AML-193 (cell line): ENCODE measurements at regions not wholly inside any gene's neighbourhood (a gene's known extent, or its start where the extent isn't known, plus 50 kb on each side); places are given as distances from the start of the nearest gene placed in this dataset.
"Not testable (repeated sequence)": the region's sequence is repeated elsewhere in the genome, so short reads cannot be mapped to it uniquely, and the experiment has no call there.

Experiments
- DNase-seq, 2 experiments: peaks; one replicate each; lab custom pipeline; 2025; lab: John Stamatoyannopoulos, UW

DNA sequence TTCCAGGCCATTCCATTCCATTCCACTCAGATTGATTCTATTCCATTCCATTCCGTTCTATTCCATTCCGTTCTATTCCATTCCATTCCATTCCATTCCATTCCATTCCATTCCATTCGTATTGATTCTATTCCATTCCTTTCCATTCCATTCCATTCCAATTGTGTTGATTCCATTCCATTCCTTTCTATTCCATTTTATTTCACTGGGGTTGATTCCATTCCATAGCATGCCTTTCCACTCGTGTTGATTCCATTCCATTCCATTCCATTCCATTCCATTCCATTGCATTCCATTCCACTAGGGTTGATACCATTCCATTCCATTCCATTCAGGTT, 1142.3 kb downstream of the RPIA start:
- no peak for DNase-seq

DNA sequence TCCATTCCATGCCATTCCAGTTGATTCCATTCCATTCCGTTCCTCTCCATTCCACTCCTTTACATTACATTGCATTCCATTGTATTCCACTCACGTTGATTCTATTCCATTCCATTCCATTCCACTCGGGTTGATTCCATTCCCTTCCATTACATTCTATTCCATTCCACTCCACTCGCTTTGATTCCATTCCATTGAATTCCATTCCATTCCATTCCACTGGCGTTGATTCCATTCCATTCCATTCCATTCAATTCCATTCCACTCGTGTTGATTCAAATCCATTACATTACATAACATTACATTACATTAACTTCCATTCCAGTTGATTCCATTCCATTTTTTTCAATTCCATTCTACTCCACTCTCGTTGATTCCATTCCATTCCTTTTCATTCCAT, 1142.8 kb downstream of the RPIA start:
- no peak for DNase-seq

DNA sequence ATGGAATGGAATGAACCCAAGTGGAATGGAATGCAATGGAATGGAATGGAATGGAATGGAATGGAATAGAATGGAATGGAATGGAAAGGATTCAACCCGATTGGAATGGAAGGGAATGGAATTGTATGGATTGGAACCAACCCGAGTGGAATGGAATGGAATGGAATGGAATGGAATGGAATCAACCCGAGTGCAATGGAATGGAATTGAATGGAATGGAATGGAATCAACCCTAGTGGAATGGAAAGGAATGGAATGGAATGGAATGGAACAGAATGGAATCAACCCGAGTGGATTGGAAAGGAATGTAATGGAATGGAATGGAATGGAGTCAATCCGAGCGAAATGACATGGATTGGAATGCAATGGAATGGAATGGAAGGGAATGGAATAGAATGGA, 1144.9 kb downstream of the RPIA start:
- not testable (repeated sequence) for DNase-seq

- no peak for DNase-seq
Observed at GRCh38 chr2:89837962-89838625, 1146.6 kb downstream of the RPIA start.

- not testable (repeated sequence) for DNase-seq
Observed at GRCh38 chr2:89840175-89840574, 1148.7 kb downstream of the RPIA start.

DNA sequence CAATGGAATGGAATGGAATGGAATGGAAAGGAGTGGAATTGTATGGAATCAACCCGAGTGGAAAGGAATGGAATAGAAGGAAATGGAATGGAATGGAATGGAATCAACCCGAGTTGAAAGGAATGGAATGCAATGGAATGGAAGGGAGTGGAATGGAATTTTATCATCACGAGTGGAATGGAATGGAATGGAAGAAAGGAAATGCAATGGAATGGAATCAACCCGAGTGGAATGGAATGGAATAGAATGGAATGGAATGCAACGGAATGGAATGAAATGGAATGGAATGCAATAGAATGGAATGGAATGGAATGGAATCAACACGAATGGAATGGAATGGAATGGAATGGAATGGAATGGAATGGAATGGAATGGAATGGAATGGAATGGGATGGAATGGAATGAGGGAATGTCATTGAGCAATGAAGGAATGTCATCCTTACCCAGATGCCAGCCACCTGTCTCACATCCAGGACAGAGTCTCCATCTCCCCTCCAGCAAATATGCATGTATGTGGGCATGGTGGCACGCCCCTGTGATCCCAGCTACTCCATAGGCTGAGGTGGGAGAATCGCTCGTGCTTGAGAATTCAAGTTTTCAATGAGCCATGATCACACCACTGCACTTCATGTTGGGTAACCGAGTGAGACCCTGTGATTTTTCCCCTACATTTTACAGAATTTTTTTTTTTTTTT, 1149.5 kb downstream of the RPIA start:
- DNase-seq = not testable (repeated sequence)

GRCh38 chr2:89841476-89841840, 1150.0 kb downstream of the RPIA start:
- no peak for DNase-seq

DNA sequence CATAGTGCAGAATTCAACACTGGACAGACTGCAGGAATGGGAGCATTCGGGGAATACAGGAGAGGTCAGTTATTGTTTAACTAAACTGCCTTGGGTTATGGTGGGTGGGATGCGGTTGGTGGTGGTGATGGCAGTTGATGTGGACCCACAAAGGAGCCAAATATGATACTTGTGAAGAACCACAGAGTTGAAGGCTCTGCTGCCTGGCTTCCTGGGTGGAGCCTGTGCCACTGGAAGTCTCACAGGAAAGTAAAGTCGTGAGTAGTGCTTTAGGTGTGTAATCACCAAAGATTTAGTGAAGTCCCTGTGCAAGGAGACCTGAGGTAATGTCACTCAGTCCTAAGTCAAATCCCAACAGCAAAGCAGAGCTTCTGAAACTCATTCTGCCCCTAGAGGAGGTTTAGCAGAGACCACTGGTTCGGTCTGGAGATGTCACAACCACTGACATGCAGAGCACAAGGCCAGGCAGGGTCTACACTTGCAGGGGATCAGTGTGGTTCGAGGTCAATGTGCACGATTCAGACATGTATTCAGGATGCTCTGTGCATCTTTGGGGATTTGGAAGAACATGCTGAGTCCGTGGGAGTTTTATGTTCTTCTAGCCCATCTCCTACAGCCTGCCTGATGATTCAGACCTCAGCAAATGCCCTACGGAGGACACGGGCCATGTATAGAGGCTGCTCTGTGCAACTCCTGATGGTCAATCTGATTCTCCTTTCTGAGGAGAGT, 1150.9 kb downstream of the RPIA start:
- DNase-seq = no peak

GRCh38 chr2:89844221-89844943, 1152.9 kb downstream of the RPIA start:
- no peak for DNase-seq

GRCh38 chr2:89845532-89845931, 1154.1 kb downstream of the RPIA start:
- no peak for DNase-seq

GRCh38 chr2:89848114-89848513, 1156.6 kb downstream of the RPIA start:
- DNase-seq = no peak

DNA sequence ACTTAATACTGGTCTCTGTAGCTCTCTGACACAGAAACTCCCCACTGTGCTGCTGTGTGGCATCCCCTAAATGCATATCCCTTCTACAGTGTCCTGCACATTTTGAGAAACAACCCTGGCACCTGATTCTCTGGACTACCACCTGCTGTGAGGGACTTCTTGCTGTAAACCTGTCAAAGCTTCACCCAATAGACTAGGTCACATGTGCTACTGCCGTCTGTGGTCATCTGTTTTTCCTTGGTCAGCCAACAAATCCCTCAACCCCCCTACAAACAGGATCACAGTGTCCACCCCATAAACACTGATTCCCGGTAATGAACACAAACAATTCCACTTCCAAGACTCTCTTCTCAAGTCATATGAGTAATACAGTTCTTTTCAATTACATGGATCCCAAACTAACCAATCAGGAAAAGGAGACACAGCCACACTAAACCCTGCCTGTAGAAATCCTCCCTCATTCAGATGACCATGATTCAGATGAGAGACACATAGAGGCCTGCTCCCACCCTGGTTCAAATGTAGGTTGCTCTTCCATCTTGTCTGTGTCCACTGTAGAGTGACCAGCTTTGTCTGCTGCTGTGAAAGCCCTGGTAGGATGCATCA, 1157.4 kb downstream of the RPIA start:
- no peak for DNase-seq

GRCh38 chr2:89849731-89850130, 1158.3 kb downstream of the RPIA start:
- DNase-seq = no peak

- DNase-seq = no peak
Observed at GRCh38 chr2:89850481-89850880, 1159.0 kb downstream of the RPIA start.

DNA sequence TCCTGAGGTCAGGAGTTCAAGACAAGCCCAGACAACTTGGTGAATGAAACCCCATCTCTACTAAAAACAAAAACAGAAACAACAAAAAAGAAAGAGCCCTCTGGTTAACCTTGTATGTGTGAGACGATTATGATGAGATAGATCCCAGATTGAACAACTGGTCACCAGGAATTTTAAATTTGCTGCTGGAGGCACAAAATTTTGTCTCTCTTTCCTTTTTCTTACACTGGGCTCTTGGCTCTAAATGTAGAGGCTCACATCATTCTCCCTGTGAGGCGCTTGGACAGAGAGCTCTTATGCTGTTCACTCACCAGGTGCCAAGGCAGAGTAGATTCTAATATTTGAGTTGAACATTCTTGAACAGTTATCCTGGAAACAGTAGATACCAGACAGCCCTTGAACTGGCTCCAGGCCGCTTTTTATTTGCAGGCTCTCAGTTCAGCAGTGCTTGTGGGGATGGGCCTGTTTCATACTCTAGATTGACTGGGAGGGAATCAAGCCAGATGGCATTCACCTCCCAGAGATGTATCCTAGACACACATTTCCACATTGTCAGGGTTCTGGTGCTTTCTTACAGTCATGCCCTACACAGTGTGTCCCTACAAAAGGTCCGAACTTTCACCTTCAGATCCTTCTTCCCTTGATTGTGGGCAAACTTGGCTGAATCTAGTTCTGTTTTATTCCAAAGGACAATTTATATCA, 1159.6 kb downstream of the RPIA start:
- no peak for DNase-seq

GRCh38 chr2:89851583-89851905, 1160.1 kb downstream of the RPIA start:
- DNase-seq = no peak

DNA sequence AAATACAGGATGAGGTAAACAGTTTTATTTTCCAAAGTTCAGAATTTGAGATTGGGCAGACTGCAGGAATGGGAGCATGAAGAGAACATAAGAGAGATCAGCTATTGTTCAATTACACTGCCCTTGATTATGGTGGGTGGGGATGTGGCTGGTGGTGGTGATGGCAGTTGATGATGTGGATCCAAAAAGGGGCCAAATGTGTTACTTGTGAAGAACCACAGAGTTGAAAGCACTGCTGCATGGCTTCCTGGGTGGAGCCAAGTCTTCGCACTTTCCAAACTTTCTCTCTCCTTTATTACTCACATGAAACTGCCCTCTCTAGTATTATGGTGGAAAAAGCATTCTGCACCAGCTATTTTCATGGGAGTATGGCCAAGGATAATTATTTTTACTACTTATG, 1162.0 kb downstream of the RPIA start:
- DNase-seq = not testable (repeated sequence)

DNA sequence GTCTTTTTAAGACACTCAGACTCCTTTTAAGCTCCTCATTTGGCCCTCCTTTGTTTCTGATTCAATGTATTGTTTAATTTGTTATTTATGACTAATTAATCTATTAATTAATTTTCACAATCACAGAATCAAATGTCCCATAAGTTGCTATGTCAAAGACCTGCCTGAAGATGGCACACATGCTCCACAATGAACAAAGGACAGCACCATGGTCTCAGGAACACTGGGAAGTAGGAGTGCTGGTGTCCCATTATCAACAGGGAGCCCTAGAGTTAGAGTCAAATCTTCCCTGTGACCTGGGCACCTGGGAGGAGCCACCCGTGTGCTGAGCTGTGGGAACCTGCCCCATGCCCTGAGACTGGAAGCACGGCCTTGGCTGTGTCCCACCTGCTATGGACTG, 1164.3 kb downstream of the RPIA start:
- DNase-seq = not testable (repeated sequence)

GRCh38 chr2:89856305-89856704, 1164.8 kb downstream of the RPIA start:
- DNase-seq = not testable (repeated sequence)

- not testable (repeated sequence) for DNase-seq
Observed at GRCh38 chr2:89862164-89862563, 1170.7 kb downstream of the RPIA start.

DNA sequence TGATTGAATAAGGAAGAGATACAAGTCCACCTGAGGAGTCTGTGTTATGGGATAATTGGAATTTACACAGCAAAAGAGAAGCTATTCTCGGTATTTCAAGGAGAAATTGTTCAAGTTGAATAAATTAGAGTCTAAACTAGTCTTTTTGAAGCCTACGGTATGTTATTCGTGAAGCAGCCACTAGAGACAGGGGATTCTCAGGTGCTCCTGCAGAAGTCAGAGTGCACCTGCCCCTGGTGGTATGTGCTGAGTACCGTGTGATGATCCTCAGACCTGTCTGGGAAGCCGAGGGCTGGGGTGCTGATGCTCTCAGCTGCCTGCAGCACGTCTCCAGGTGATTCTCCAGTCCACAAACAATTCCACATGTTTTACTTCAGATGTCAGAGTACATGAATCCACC, 1171.7 kb downstream of the RPIA start:
- DNase-seq = not testable (repeated sequence)
